ENCODE measurements at regions not wholly inside any gene's neighbourhood (a gene's known extent, or its start where the extent isn't known, plus 50 kb on each side); places are given as distances from the start of the nearest gene placed in this dataset.

- Histone ChIP-seq H3K9me3 (ENCODE audit: insufficient read depth, low read length, severe bottlenecking) (no peaks in the 10 kb centered on the region), H2AFZ (ENCODE audit: low read depth, low read length) (no peak overlapping the region), H3K4me2 (ENCODE audit: insufficient read depth, low read length) (no peak overlapping the region), H3K27me3 (ENCODE audit: insufficient read depth, low read length, poor library complexity) (no peaks in the 10 kb centered on the region), H3K79me2 (ENCODE audit: insufficient read depth, low read length) (no peaks in the 10 kb centered on the region), H3K27ac (ENCODE audit: low read length) (no peak overlapping the region), H3K36me3 (ENCODE audit: insufficient read depth, low read length) (no peaks in the 10 kb centered on the region), H3K4me3 (ENCODE audit: low read depth in 1 of 2, low read length in 2 of 2) (no peak overlapping the region), H3K9ac (ENCODE audit: low read depth, low read length) (no peak overlapping the region), H4K20me1 (ENCODE audit: insufficient read depth, low read length) (no peaks in the 10 kb centered on the region), H3K4me1 (ENCODE audit: insufficient read depth, low read length) (no peaks in the 10 kb centered on the region)
- TF ChIP-seq, protein P1, sequence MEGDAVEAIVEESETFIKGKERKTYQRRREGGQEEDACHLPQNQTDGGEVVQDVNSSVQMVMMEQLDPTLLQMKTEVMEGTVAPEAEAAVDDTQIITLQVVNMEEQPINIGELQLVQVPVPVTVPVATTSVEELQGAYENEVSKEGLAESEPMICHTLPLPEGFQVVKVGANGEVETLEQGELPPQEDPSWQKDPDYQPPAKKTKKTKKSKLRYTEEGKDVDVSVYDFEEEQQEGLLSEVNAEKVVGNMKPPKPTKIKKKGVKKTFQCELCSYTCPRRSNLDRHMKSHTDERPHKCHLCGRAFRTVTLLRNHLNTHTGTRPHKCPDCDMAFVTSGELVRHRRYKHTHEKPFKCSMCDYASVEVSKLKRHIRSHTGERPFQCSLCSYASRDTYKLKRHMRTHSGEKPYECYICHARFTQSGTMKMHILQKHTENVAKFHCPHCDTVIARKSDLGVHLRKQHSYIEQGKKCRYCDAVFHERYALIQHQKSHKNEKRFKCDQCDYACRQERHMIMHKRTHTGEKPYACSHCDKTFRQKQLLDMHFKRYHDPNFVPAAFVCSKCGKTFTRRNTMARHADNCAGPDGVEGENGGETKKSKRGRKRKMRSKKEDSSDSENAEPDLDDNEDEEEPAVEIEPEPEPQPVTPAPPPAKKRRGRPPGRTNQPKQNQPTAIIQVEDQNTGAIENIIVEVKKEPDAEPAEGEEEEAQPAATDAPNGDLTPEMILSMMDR (IDR thresholded peaks at IDR 0.05; ENCODE audit: borderline replicate concordance, extremely low read depth, low read length, poor library complexity, severe bottlenecking), result no peak
- TF ChIP-seq EZH2 (IDR thresholded peaks at IDR 0.05; ENCODE audit: borderline replicate concordance, low read depth, low read length, severe bottlenecking), result no peak
- no peak for DNase-seq
- no peak for ATAC-seq (ENCODE audit: insufficient read depth, low read depth)
These were observed 281.1 kb downstream of the SLC7A11 start for GRCh38 chr4:137961051-137961438.

- no peak overlapping the region for H3K4me3 ChIP-seq (ENCODE audit: low read depth in 1 of 2, low read length in 2 of 2)
- no peak overlapping the region for H3K9ac ChIP-seq (ENCODE audit: low read depth, low read length)
- H3K4me2 ChIP-seq (ENCODE audit: insufficient read depth, low read length), result no peak overlapping the region
- no peaks in the 10 kb centered on the region for H3K79me2 ChIP-seq (ENCODE audit: insufficient read depth, low read length)
- ATAC-seq (ENCODE audit: insufficient read depth, low read depth), result no peak
- no peaks in the 10 kb centered on the region for H3K4me1 ChIP-seq (ENCODE audit: insufficient read depth, low read length)
- DNase-seq, result no peak
- TF ChIP-seq EZH2 (IDR thresholded peaks at IDR 0.05; ENCODE audit: borderline replicate concordance, low read depth, low read length, severe bottlenecking), result no peak
- TF ChIP-seq, protein P1 (IDR thresholded peaks at IDR 0.05; ENCODE audit: borderline replicate concordance, extremely low read depth, low read length, poor library complexity, severe bottlenecking), result no peak
- no peaks in the 10 kb centered on the region for H3K27me3 ChIP-seq (ENCODE audit: insufficient read depth, low read length, poor library complexity)
- no peaks in the 10 kb centered on the region for H3K36me3 ChIP-seq (ENCODE audit: insufficient read depth, low read length)
- H3K9me3 ChIP-seq (ENCODE audit: insufficient read depth, low read length, severe bottlenecking), result no peaks in the 10 kb centered on the region
- H3K27ac ChIP-seq (ENCODE audit: low read length), result no peak overlapping the region
- no peaks in the 10 kb centered on the region for H4K20me1 ChIP-seq (ENCODE audit: insufficient read depth, low read length)
- H2AFZ ChIP-seq (ENCODE audit: low read depth, low read length), result no peak overlapping the region
These were observed 281.6 kb downstream of the SLC7A11 start for GRCh38 chr4:137960371-137961050.

DNA sequence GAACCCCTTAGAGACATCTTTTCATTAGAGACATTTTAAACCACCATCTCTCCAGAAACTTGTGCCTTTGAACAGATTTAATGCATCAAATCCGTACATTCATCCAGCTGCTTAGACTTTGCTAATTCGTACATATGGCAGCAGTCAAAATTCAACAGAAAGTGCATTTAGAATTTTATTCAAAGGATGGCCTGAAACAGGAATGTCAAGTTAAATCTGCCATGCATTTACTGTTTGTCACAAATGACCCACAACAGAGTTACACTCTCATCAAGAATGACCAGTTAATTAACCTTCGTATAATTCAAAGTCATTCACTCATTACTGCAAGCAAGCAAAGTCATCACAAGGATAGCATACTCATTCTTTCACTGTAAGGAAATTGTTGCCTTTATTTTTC is 284.3 kb downstream of the SLC7A11 start:
- TF ChIP-seq, protein P1 (IDR thresholded peaks at IDR 0.05; ENCODE audit: borderline replicate concordance, extremely low read depth, low read length, poor library complexity, severe bottlenecking), result no peak
- no peak for TF ChIP-seq EZH2 (IDR thresholded peaks at IDR 0.05; ENCODE audit: borderline replicate concordance, low read depth, low read length, severe bottlenecking)
- no peak for ATAC-seq (ENCODE audit: insufficient read depth, low read depth)

More for the DNA sequence above, 284.3 kb downstream of the SLC7A11 start:
- DNase-seq, result no peak
- Histone ChIP-seq H3K36me3 (ENCODE audit: insufficient read depth, low read length) (no peaks in the 10 kb centered on the region), H3K27ac (ENCODE audit: low read length) (no peak overlapping the region), H4K20me1 (ENCODE audit: insufficient read depth, low read length) (no peaks in the 10 kb centered on the region), H3K9me3 (ENCODE audit: insufficient read depth, low read length, severe bottlenecking) (no peaks in the 10 kb centered on the region), H3K9ac (ENCODE audit: low read depth, low read length) (no peak overlapping the region), H3K79me2 (ENCODE audit: insufficient read depth, low read length) (no peaks in the 10 kb centered on the region), H3K27me3 (ENCODE audit: insufficient read depth, low read length, poor library complexity) (no peaks in the 10 kb centered on the region), H3K4me1 (ENCODE audit: insufficient read depth, low read length) (no peaks in the 10 kb centered on the region), H3K4me2 (ENCODE audit: insufficient read depth, low read length) (no peak overlapping the region), H3K4me3 (ENCODE audit: low read depth in 1 of 2, low read length in 2 of 2) (no peak overlapping the region), H2AFZ (ENCODE audit: low read depth, low read length) (no peak overlapping the region)
